OCI-LY3 (cell line): ENCODE measurements at regions not wholly inside any gene's neighbourhood (a gene's known extent, or its start where the extent isn't known, plus 50 kb on each side); places are given as distances from the start of the nearest gene placed in this dataset.

Experiments used
- H2AFZ ChIP-seq: fragments of 200-600, 300-600 bp; shearing (Covaris generic); 2 replicates; pipeline ENCODE4 v1.6.0; 2014; ENCODE audit warnings: antibody characterized with exemption, low read depth, low read length
- H3K27ac ChIP-seq: fragments of 200-600, 300-600 bp; sonication (generic); 2 replicates; pipeline ENCODE4 v1.5.1; 2014; ENCODE audit warnings: mild to moderate bottlenecking, low read length, moderate library complexity, mixed read lengths
- H3K27me3 ChIP-seq: fragments of 200-600, 300-600 bp; sonication (generic); 2 replicates; pipeline ENCODE4 v1.6.1; 2014; ENCODE audit warnings: low read depth, low read length, mixed read lengths
- H3K36me3 ChIP-seq: fragments of 200-600, 300-600 bp; sonication (generic); replicated peaks from 2 replicates; pipeline ENCODE3; 2014; ENCODE audit warnings: low read depth, low read length, mixed read lengths
- H3K4me1 ChIP-seq: fragments of 300-600, 200-600 bp; sonication (generic); 2 replicates; pipeline ENCODE4 v1.6.1; 2014; ENCODE audit warnings: low read length, mixed read lengths
- H3K4me2 ChIP-seq: fragments of 200-600, 300-600 bp; sonication (generic); 2 replicates; pipeline ENCODE4 v1.6.1; 2014; ENCODE audit warnings: low read length, mixed read lengths
- H3K4me3 ChIP-seq: fragments of 300-600, 200-600 bp; sonication (generic); 2 replicates; pipeline ENCODE4 v1.5.1; 2014; ENCODE audit warnings: antibody characterized with exemption, mild to moderate bottlenecking, low read length, moderate library complexity
- H3K79me2 ChIP-seq: fragments of 300-600, 200-600 bp; shearing (Covaris generic); 2 replicates; pipeline ENCODE4 v1.6.1; 2014; ENCODE audit warnings: mild to moderate bottlenecking, low read length, mixed read lengths
- H3K9ac ChIP-seq: fragments of 300-600, 200-600 bp; shearing (Covaris generic); 2 replicates; pipeline ENCODE4 v1.6.0; 2014; ENCODE audit warnings: mild to moderate bottlenecking, low read length, moderate library complexity
- H3K9me3 ChIP-seq: fragments of 200-600, 300-600 bp; shearing (Covaris generic); 2 replicates; pipeline ENCODE4 v1.6.1; 2014; ENCODE audit warnings: low read length, mixed read lengths; ENCODE audit not compliant: insufficient read depth
- H4K20me1 ChIP-seq: fragments of 200-600, 300-600 bp; sonication (generic); 2 replicates; pipeline ENCODE4 v1.6.1; 2016; ENCODE audit warnings: low read length, mixed read lengths; ENCODE audit not compliant: insufficient read depth
- EZH2phosphoT487 ChIP-seq: fragments of 200-600 bp; shearing (Covaris generic); IDR thresholded peaks from 2 replicates; pipeline ENCODE4 v1.6.1; 2018; ENCODE audit warnings: antibody characterized with exemption, mixed run types, low read depth
- TF ChIP-seq, protein P1 (sequence below): fragments of 200-600, 300-600 bp; sonication (generic); IDR thresholded peaks from 2 replicates; pipeline ENCODE4 v1.5.1; 2014; ENCODE audit warnings: antibody characterized with exemption, low read length, low read depth

- Histone ChIP-seq H3K36me3 (no peaks in the 10 kb centered on the region), H3K4me1 (no peaks in the 10 kb centered on the region), H3K79me2 (no peaks in the 10 kb centered on the region), H3K27ac (no peak overlapping the region), H3K9ac (no peak overlapping the region), H3K27me3 (no peaks in the 10 kb centered on the region), H2AFZ (no peak overlapping the region), H4K20me1 (no peaks in the 10 kb centered on the region), H3K4me2 (no peak overlapping the region), H3K9me3 (no peaks in the 10 kb centered on the region), H3K4me3 (no peak overlapping the region)
- TF ChIP-seq, protein P1, sequence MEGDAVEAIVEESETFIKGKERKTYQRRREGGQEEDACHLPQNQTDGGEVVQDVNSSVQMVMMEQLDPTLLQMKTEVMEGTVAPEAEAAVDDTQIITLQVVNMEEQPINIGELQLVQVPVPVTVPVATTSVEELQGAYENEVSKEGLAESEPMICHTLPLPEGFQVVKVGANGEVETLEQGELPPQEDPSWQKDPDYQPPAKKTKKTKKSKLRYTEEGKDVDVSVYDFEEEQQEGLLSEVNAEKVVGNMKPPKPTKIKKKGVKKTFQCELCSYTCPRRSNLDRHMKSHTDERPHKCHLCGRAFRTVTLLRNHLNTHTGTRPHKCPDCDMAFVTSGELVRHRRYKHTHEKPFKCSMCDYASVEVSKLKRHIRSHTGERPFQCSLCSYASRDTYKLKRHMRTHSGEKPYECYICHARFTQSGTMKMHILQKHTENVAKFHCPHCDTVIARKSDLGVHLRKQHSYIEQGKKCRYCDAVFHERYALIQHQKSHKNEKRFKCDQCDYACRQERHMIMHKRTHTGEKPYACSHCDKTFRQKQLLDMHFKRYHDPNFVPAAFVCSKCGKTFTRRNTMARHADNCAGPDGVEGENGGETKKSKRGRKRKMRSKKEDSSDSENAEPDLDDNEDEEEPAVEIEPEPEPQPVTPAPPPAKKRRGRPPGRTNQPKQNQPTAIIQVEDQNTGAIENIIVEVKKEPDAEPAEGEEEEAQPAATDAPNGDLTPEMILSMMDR, result no peak
- no peak for TF ChIP-seq EZH2phosphoT487
Measured at GRCh38 chr9:81213456-81213855, 475.9 kb downstream of the TLE1 start.

DNA sequence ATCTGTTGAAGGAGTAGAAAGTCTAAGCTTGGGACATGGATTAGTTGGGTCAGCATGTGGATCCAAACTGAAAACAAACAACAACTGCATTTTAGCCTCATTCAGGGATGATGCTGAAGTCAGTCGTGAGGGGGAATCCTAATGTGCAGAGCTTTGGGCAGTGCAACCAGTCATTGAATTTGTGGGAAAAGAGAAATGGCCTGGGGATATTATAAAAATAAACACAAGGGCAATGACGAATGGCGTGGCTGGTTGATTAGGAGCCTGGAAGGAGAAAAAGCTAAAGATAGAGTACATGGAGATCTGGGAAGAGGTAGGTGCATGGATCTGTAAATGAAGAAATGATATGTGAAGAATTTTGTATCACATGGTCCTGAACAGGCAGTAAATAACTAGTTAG is 477.6 kb downstream of the TLE1 start:
- no peaks in the 10 kb centered on the region for H3K4me1 ChIP-seq
- H3K27me3 ChIP-seq, result no peaks in the 10 kb centered on the region
- no peaks in the 10 kb centered on the region for H3K36me3 ChIP-seq
- no peak overlapping the region for H3K4me2 ChIP-seq
- no peak overlapping the region for H3K4me3 ChIP-seq
- no peak overlapping the region for H3K9ac ChIP-seq
- TF ChIP-seq, protein P1, result no peak
- TF ChIP-seq EZH2phosphoT487, result no peak
- H2AFZ ChIP-seq, result no peak overlapping the region
- no peaks in the 10 kb centered on the region for H3K79me2 ChIP-seq
- no peaks in the 10 kb centered on the region for H3K9me3 ChIP-seq
- no peak overlapping the region for H3K27ac ChIP-seq
- H4K20me1 ChIP-seq, result no peaks in the 10 kb centered on the region

DNA sequence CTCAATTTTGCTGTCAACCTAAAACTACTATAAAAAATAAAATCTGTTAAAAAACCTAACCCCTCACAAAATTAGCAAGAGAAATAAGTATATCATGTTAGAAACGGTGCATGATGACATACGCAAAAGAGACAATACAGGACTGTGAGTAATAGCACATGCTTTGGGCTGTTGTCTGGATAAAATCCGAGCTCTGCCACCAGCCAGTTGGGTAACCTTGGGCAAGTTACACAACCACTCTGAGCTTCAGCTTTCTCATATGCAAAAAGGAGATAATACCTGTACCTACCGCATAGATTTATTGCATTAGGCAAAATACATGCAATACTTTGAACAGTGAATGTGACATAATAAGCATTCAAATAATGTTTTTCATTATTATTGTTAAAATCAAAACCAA is 481.7 kb downstream of the TLE1 start:
- H2AFZ ChIP-seq, result no peak overlapping the region

DNA sequence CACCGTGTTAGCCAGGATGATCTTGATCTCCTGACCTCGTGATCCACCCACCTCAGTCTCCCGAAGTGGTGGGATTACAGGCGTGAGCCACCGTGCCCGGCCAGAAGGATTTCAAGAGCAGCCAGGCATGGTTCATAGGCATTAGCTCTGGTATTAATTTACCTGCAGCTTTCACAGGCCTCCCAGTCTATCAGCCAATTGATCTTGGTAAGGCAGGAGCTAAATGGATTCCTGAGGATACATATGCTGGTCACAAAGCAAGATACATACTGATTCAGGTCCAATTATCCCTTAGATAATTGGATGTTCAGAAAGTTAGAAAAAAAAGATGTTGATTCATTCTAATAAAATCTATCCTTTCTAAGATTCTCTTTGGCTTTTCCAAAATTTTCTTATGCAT is 487.1 kb downstream of the TLE1 start:
- H3K9me3 ChIP-seq, result no peaks in the 10 kb centered on the region
- no peaks in the 10 kb centered on the region for H3K36me3 ChIP-seq
- H3K27me3 ChIP-seq, result no peaks in the 10 kb centered on the region
- H4K20me1 ChIP-seq, result no peaks in the 10 kb centered on the region
- no peak overlapping the region for H3K27ac ChIP-seq
- H3K9ac ChIP-seq, result no peak overlapping the region
- TF ChIP-seq, protein P1, result no peak
- no peak for TF ChIP-seq EZH2phosphoT487
- H3K4me2 ChIP-seq, result no peak overlapping the region
- no peak overlapping the region for H2AFZ ChIP-seq
- H3K79me2 ChIP-seq, result no peaks in the 10 kb centered on the region
- no peak overlapping the region for H3K4me3 ChIP-seq
- no peaks in the 10 kb centered on the region for H3K4me1 ChIP-seq

More for the DNA sequence above, 481.7 kb downstream of the TLE1 start:
- Histone ChIP-seq H3K27me3 (no peaks in the 10 kb centered on the region), H3K36me3 (no peaks in the 10 kb centered on the region), H3K4me2 (no peak overlapping the region), H3K27ac (no peak overlapping the region), H3K4me3 (no peak overlapping the region), H3K9me3 (no peaks in the 10 kb centered on the region), H3K4me1 (no peaks in the 10 kb centered on the region), H3K9ac (no peak overlapping the region), H3K79me2 (no peaks in the 10 kb centered on the region), H4K20me1 (no peaks in the 10 kb centered on the region)
- TF ChIP-seq, protein P1, result no peak
- TF ChIP-seq EZH2phosphoT487, result no peak
